Astrocyte (in vitro differentiated cells and primary cell): ENCODE measurements at regions not wholly inside any gene's neighbourhood (a gene's known extent, or its start where the extent isn't known, plus 50 kb on each side); places are given as distances from the start of the nearest gene placed in this dataset.

Source experiments
- DNase-seq: peaks from one replicate; pipeline ENCODE4 v3.0.0-alpha.2; 2010; ENCODE audit warnings: low read depth
- FAIRE-seq: peaks from 2 replicates; lab custom pipeline; 2011; peaks lifted over from hg19 to GRCh38; lab: Jason Lieb, UNC
- H2AFZ ChIP-seq: 2 replicates; pipeline ENCODE4 v1.6.0; 2012; ENCODE audit warnings: low read depth, low read length, inconsistent platforms
- H3K27ac ChIP-seq: 2 replicates; pipeline ENCODE4 v1.5.1; 2011; ENCODE audit warnings: low read depth, low read length, inconsistent platforms
- H3K27me3 ChIP-seq: 2 replicates; pipeline ENCODE4 v1.6.0; 2011; ENCODE audit warnings: low read length, inconsistent platforms; ENCODE audit not compliant: insufficient read depth
- H3K36me3 ChIP-seq: 2 replicates; pipeline ENCODE4 v1.5.1; 2011; ENCODE audit warnings: low read length, inconsistent platforms; ENCODE audit not compliant: insufficient read depth
- H3K4me1 ChIP-seq: 2 replicates; pipeline ENCODE4 v1.5.1; 2011; ENCODE audit warnings: low read length, inconsistent platforms; ENCODE audit not compliant: insufficient read depth
- H3K4me2 ChIP-seq: 2 replicates; pipeline ENCODE4 v1.6.0; 2012; ENCODE audit warnings: low read length, inconsistent platforms
- H3K4me3 ChIP-seq: 2 replicates; pipeline ENCODE4 v1.5.1; 2011; ENCODE audit warnings: low read depth, mild to moderate bottlenecking, low read length, inconsistent platforms; ENCODE audit not compliant: insufficient read depth
- H3K79me2 ChIP-seq: 2 replicates; pipeline ENCODE4 v1.6.0; 2012; ENCODE audit warnings: mild to moderate bottlenecking, low read length, inconsistent platforms; ENCODE audit not compliant: insufficient read depth
- H3K9ac ChIP-seq: 2 replicates; pipeline ENCODE4 v1.6.0; 2012; ENCODE audit warnings: mild to moderate bottlenecking, low read length, inconsistent platforms
- H3K9me3 ChIP-seq: 2 replicates; pipeline ENCODE4 v1.5.1; 2012; ENCODE audit warnings: low read depth, mild to moderate bottlenecking, low read length, inconsistent platforms; ENCODE audit not compliant: insufficient read depth
- H4K20me1 ChIP-seq: 2 replicates; pipeline ENCODE4 v1.6.0; 2012; ENCODE audit warnings: low read length, inconsistent platforms; ENCODE audit not compliant: insufficient read depth
- H3K27ac Mint-ChIP-seq: one replicate; pipeline ENCODE4 v1.8.0; 2021; ENCODE audit warnings: mild to moderate bottlenecking, mixed read lengths; ENCODE audit not compliant: unreplicated experiment
- H3K27me3 Mint-ChIP-seq: one replicate; pipeline ENCODE4 v1.8.0; 2021; ENCODE audit warnings: low read depth, mixed read lengths; ENCODE audit not compliant: unreplicated experiment
- H3K36me3 Mint-ChIP-seq: one replicate; pipeline ENCODE4 v1.8.0; 2021; ENCODE audit warnings: low read depth, mixed read lengths; ENCODE audit not compliant: unreplicated experiment
- H3K4me1 Mint-ChIP-seq: one replicate; pipeline ENCODE4 v1.8.0; 2021; ENCODE audit warnings: low read depth, mixed read lengths; ENCODE audit not compliant: unreplicated experiment
- H3K4me3 Mint-ChIP-seq: one replicate; pipeline ENCODE4 v1.8.0; 2021; ENCODE audit warnings: mild to moderate bottlenecking, moderate library complexity, mixed read lengths; ENCODE audit not compliant: unreplicated experiment
- H3K9me3 Mint-ChIP-seq: one replicate; pipeline ENCODE4 v1.8.0; 2021; ENCODE audit warnings: mild to moderate bottlenecking, mixed read lengths; ENCODE audit not compliant: unreplicated experiment
- CTCF ChIP-seq: IDR thresholded peaks from 2 replicates; pipeline ENCODE4 v1.5.1; 2011; ENCODE audit warnings: low read depth, mild to moderate bottlenecking, inconsistent platforms, low read length, moderate library complexity; ENCODE audit not compliant: insufficient read depth
- EZH2 ChIP-seq: IDR thresholded peaks from 2 replicates; pipeline ENCODE4 v1.6.1; 2012; ENCODE audit warnings: mild to moderate bottlenecking, low read length, inconsistent platforms; ENCODE audit not compliant: insufficient read depth

- H3K9me3 ChIP-seq = no peaks in the 10 kb centered on the region
- no peaks in the 10 kb centered on the region for H3K27me3 ChIP-seq
- Mint-ChIP-seq H3K4me3 (no peak overlapping the region), H3K4me1 (peaks cover 16% of the 10 kb centered on the region), H3K36me3 (no peaks in the 10 kb centered on the region), H3K27me3 (peaks cover 5% of the 10 kb centered on the region), H3K9me3 (no peaks in the 10 kb centered on the region), H3K27ac (peak overlapping the region; percentile 12)
- no peak overlapping the region for H3K27ac ChIP-seq
- no peaks in the 10 kb centered on the region for H4K20me1 ChIP-seq
- H3K79me2 ChIP-seq = no peaks in the 10 kb centered on the region
- H3K9ac ChIP-seq = no peak overlapping the region
- no peak overlapping the region for H3K4me2 ChIP-seq
- FAIRE-seq (no peak), DNase-seq (no peak)
- H2AFZ ChIP-seq = no peak overlapping the region
- no peaks in the 10 kb centered on the region for H3K36me3 ChIP-seq
- no peak for TF ChIP-seq CTCF
- TF ChIP-seq EZH2 = no peak
- H3K4me3 ChIP-seq = no peak overlapping the region
- no peaks in the 10 kb centered on the region for H3K4me1 ChIP-seq
Observed at GRCh38 chr2:7611750-7612149, 694.5 kb downstream of the RNF144A start.

- no peaks in the 10 kb centered on the region for H3K36me3 ChIP-seq
- no peaks in the 10 kb centered on the region for H3K4me1 ChIP-seq
- H3K27me3 Mint-ChIP-seq = peaks cover 2% of the 10 kb centered on the region
- H3K9me3 Mint-ChIP-seq = no peaks in the 10 kb centered on the region
- no peak overlapping the region for H3K4me3 ChIP-seq
- TF ChIP-seq CTCF = no peak
- no peak for TF ChIP-seq EZH2
- DNase-seq = peak; percentile 40
- no peaks in the 10 kb centered on the region for H4K20me1 ChIP-seq
- no peaks in the 10 kb centered on the region for H3K9me3 ChIP-seq
- no peak overlapping the region for H3K4me2 ChIP-seq
- no peak for FAIRE-seq
- no peak overlapping the region for H3K27ac ChIP-seq
- H3K4me3 Mint-ChIP-seq = no peak overlapping the region
- H3K4me1 Mint-ChIP-seq = peaks cover 16% of the 10 kb centered on the region
- no peaks in the 10 kb centered on the region for H3K36me3 Mint-ChIP-seq
- no peaks in the 10 kb centered on the region for H3K79me2 ChIP-seq
- no peak overlapping the region for H3K9ac ChIP-seq
- H2AFZ ChIP-seq = no peak overlapping the region
- peak overlapping the region; percentile 58 for H3K27ac Mint-ChIP-seq
- no peaks in the 10 kb centered on the region for H3K27me3 ChIP-seq
Observed at GRCh38 chr2:7612969-7613368, 695.8 kb downstream of the RNF144A start.

- Histone ChIP-seq H4K20me1 (no peaks in the 10 kb centered on the region), H3K4me2 (no peak overlapping the region), H3K27ac (no peak overlapping the region)
Observed at GRCh38 chr2:7613831-7614230, 696.6 kb downstream of the RNF144A start.

More at GRCh38 chr2:7613831-7614230, 696.6 kb downstream of the RNF144A start:
- no peaks in the 10 kb centered on the region for H3K9me3 ChIP-seq
- H3K27me3 ChIP-seq = no peaks in the 10 kb centered on the region
- H3K36me3 Mint-ChIP-seq = no peaks in the 10 kb centered on the region
- no peak overlapping the region for H3K4me3 ChIP-seq
- H3K79me2 ChIP-seq = no peaks in the 10 kb centered on the region
- FAIRE-seq = no peak
- no peaks in the 10 kb centered on the region for H3K27me3 Mint-ChIP-seq
- H3K27ac Mint-ChIP-seq = peak overlapping the region; percentile 12
- no peaks in the 10 kb centered on the region for H3K4me1 ChIP-seq
- no peak overlapping the region for H3K4me3 Mint-ChIP-seq
- DNase-seq = no peak
- no peak overlapping the region for H3K9ac ChIP-seq
- H3K9me3 Mint-ChIP-seq = no peaks in the 10 kb centered on the region
- no peak overlapping the region for H2AFZ ChIP-seq
- peaks cover 16% of the 10 kb centered on the region for H3K4me1 Mint-ChIP-seq
- TF ChIP-seq EZH2 (no peak), CTCF (no peak)
- H3K36me3 ChIP-seq = no peaks in the 10 kb centered on the region
